ENCODE measurements at regions not wholly inside any gene's neighbourhood (a gene's known extent, or its start where the extent isn't known, plus 50 kb on each side); places are given as distances from the start of the nearest gene placed in this dataset.
A peak's percentile ranks its signal among the peaks of the same experiment; 100 is the strongest.

DNA sequence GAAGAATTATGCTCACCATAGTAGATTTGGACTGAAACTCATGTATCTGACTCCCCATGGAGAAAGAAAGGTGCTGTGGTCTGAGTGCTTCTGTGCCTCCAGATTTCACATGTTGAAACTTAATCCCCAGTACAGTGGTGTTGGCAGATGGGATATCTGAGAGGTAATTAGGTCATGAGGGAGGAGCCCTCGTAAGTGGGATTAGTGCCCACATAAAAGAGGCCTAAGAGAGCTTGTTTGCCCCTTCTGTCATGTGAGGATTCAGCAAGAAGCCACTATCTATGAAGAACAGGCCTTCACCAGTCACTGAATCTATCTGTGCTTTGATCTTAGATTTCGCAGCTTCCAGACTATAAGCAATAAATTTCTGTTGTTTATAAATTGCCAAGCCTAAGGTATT, 150.1 kb downstream of the PLPP3 start:
- H3K4me3 ChIP-seq (ENCODE audit: insufficient read length, low read depth) = no peak overlapping the region
- DNase-seq (ENCODE audit: low read depth, low spot score) = no peak
- H3K9ac ChIP-seq (ENCODE audit: insufficient read length, low read depth) = no peak overlapping the region
- no peaks in the 10 kb centered on the region for H3K9me3 ChIP-seq (ENCODE audit: insufficient read depth, low read length)
- H3K27me3 ChIP-seq (ENCODE audit: insufficient read depth, insufficient read length) = no peaks in the 10 kb centered on the region
- no peak for TF ChIP-seq ZNF274 (IDR thresholded peaks at IDR 0.05; ENCODE audit: low read depth, low read length)
- H3K4me1 ChIP-seq (ENCODE audit: insufficient read depth, insufficient read length) = peaks cover 16% of the 10 kb centered on the region
- no peaks in the 10 kb centered on the region for H3K36me3 ChIP-seq (ENCODE audit: insufficient read depth, insufficient read length, low read length)

DNA sequence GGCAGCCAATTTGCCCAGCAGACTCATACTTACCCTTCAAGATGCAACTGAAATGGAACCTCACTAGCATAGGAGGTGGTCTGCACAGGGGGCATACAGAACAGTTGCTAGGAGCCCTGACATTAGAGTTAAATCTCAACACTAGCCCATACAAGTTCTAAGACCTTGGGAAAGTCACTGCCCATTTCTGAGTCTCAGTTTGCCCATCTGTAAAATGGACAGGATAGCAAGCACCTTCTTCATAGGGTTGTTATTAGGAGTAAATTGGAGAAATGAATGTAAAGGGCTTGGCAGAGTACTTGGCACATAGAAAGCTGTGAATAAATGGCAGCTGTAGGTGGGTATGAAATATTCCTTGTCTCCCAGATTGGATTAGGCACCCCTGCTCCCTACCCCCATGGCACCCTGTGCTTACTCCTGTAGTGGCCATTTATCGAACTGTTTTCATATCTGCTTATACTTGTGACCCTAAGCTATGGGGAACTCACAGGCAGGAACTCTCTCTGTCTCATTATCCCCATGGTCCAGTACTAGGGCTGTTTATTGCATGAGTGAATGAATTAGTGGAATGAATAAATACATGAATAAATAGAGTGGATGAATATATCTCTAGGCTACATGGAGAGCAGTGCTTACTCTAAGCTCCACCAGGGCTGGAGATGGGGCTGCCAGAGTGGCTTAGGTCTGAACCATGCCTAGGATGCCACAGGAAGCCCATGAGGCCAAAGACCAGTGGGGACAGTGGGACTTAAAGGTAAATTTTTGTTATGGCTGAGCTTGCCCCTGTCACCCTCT, 152.6 kb downstream of the PLPP3 start:
- no peaks in the 10 kb centered on the region for H3K36me3 ChIP-seq (ENCODE audit: insufficient read depth, insufficient read length, low read length)
- no peaks in the 10 kb centered on the region for H3K4me1 ChIP-seq (ENCODE audit: insufficient read depth, insufficient read length)
- TF ChIP-seq YY1 (IDR thresholded peaks at IDR 0.05; ENCODE audit: insufficient read depth, insufficient read length) (no peak), ZNF274 (IDR thresholded peaks at IDR 0.05; ENCODE audit: low read depth, low read length) (no peak), SUZ12 (IDR thresholded peaks at IDR 0.05; ENCODE audit: extremely low read depth, insufficient read depth, insufficient read length) (no peak)
- no peak overlapping the region for H3K9ac ChIP-seq (ENCODE audit: insufficient read length, low read depth)
- H3K27me3 ChIP-seq (ENCODE audit: insufficient read depth, insufficient read length) = no peaks in the 10 kb centered on the region
- no peaks in the 10 kb centered on the region for H3K9me3 ChIP-seq (ENCODE audit: insufficient read depth, low read length)
- DNase-seq (ENCODE audit: low read depth, low spot score) = no peak
- H3K4me3 ChIP-seq (ENCODE audit: insufficient read length, low read depth) = no peak overlapping the region

DNA sequence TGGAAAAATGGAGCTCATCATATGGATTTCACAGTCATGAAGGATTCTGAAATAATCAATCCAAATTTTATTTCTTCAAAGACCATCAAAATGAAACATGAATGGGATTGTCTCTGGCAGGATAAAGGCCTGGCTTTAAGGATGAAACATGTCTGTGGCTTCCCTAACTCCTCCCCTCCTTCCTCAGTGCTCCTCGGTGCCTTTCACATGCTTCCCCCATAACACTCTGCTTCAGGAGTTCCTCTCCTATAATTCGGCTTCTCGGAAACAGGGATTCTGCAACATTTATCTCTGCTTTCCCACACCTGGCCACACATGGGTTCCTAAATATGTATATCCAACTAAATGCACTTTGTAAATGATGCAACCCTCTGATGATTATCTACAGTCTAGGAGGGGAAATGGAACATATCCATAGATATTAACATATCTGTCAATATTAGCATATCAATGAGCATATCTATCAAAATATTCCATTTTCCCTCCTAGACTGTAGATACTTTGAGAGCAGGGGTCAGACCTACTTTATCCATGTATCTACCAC, 153.8 kb downstream of the PLPP3 start:
- no peak overlapping the region for H3K9ac ChIP-seq (ENCODE audit: insufficient read length, low read depth)
- H3K9me3 ChIP-seq (ENCODE audit: insufficient read depth, low read length) = no peaks in the 10 kb centered on the region
- H3K27me3 ChIP-seq (ENCODE audit: insufficient read depth, insufficient read length) = no peaks in the 10 kb centered on the region
- no peak for DNase-seq (ENCODE audit: low read depth, low spot score)
- no peaks in the 10 kb centered on the region for H3K4me1 ChIP-seq (ENCODE audit: insufficient read depth, insufficient read length)
- TF ChIP-seq ZNF274 (IDR thresholded peaks at IDR 0.05; ENCODE audit: low read depth, low read length) = no peak
- TF ChIP-seq SUZ12 (IDR thresholded peaks at IDR 0.05; ENCODE audit: extremely low read depth, insufficient read depth, insufficient read length) = no peak
- no peak for TF ChIP-seq YY1 (IDR thresholded peaks at IDR 0.05; ENCODE audit: insufficient read depth, insufficient read length)
- no peak overlapping the region for H3K4me3 ChIP-seq (ENCODE audit: insufficient read length, low read depth)
- no peaks in the 10 kb centered on the region for H3K36me3 ChIP-seq (ENCODE audit: insufficient read depth, insufficient read length, low read length)

DNA sequence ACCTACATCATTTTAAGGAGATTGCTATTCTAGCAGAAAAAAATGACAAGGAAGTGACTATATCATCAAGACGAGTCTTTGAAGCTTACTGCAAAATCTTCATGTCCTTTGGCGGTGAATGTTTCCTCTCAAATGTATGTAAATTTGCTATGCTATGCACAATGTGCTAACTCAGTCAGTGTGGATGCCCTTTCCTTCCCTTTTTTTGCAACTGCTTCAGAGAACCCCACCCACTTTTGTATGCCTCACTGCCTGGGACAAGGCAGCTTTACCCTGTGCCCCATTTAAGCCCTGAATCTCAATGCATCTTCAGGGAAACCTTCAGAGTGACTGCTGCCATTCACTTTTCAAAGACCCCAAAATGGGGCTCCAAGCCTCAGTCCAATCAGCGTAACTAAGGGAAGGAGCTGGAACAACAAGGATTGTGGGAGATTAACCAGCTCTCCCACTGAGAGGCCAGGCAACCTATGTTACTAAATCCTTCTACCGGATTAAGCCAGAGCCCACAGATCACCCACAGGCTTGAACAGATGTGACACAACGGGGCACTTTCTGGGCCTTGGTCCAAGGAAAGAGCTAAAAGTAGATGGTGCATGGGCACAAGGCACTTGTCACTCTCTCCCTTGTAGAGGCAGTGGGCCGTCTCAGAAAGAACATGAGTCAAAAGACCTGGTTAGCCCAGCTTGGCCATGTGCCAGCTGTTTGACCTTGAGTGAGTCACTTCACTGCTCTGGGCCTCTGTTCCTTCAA, 154.4 kb downstream of the PLPP3 start:
- TF ChIP-seq ZNF274 (IDR thresholded peaks at IDR 0.05; ENCODE audit: low read depth, low read length) (no peak), SUZ12 (IDR thresholded peaks at IDR 0.05; ENCODE audit: extremely low read depth, insufficient read depth, insufficient read length) (no peak)
- no peak overlapping the region for H3K9ac ChIP-seq (ENCODE audit: insufficient read length, low read depth)
- peak; percentile 25 for DNase-seq (ENCODE audit: low read depth, low spot score)
- no peaks in the 10 kb centered on the region for H3K9me3 ChIP-seq (ENCODE audit: insufficient read depth, low read length)
- no peaks in the 10 kb centered on the region for H3K27me3 ChIP-seq (ENCODE audit: insufficient read depth, insufficient read length)
- H3K4me3 ChIP-seq (ENCODE audit: insufficient read length, low read depth) = no peak overlapping the region
- H3K4me1 ChIP-seq (ENCODE audit: insufficient read depth, insufficient read length) = no peaks in the 10 kb centered on the region
- no peaks in the 10 kb centered on the region for H3K36me3 ChIP-seq (ENCODE audit: insufficient read depth, insufficient read length, low read length)

DNA sequence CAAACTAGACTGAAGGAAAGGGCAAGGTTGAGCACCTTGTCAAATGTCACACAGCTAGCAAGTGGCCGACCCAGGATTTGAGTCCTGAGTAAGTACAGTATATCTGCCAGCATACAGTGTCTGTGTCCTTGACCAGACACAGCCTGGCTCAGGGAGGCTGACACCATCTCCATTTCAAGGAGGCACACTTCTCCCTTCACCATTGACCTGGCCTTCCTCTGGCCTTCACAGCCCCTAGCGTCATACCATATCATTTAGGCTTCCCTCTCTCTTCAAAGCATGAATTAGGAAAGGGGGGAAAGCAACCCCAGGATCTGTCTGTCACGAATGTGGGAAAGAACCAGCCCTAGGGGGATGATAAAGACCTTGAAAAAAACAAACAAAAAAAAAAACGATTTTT, 155.6 kb downstream of the PLPP3 start:
- no peaks in the 10 kb centered on the region for H3K4me1 ChIP-seq (ENCODE audit: insufficient read depth, insufficient read length)
- no peaks in the 10 kb centered on the region for H3K9me3 ChIP-seq (ENCODE audit: insufficient read depth, low read length)
- no peaks in the 10 kb centered on the region for H3K27me3 ChIP-seq (ENCODE audit: insufficient read depth, insufficient read length)
- no peak overlapping the region for H3K4me3 ChIP-seq (ENCODE audit: insufficient read length, low read depth)
- TF ChIP-seq ZNF274 (IDR thresholded peaks at IDR 0.05; ENCODE audit: low read depth, low read length) = no peak
- TF ChIP-seq YY1 (IDR thresholded peaks at IDR 0.05; ENCODE audit: insufficient read depth, insufficient read length) = no peak
- TF ChIP-seq SUZ12 (IDR thresholded peaks at IDR 0.05; ENCODE audit: extremely low read depth, insufficient read depth, insufficient read length) = no peak
- DNase-seq (ENCODE audit: low read depth, low spot score) = no peak
- no peak overlapping the region for H3K9ac ChIP-seq (ENCODE audit: insufficient read length, low read depth)
- H3K36me3 ChIP-seq (ENCODE audit: insufficient read depth, insufficient read length, low read length) = no peaks in the 10 kb centered on the region

DNA sequence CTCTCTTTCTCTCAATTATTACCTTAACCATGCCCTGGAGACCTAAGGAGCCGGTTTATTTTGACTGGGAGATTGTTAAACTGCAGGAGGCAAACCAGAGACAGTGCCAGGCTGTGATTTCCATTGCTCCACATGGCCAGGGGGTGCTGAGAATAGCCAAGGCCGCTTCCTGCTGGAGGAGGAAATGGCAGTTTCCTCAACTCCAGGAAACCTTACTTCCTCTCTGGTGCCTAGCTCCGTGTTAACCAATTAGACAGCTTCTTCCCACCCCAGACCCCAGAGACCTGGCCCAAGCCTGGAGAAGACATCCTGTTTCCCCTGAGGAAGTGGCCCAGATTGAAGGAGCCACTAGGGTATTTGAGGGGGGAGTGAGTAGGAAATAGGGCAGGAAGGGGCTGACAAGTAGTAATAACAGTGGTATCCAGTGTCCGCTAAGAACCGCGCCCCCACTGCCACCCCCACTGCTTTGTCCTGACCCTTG, 161.2 kb downstream of the PLPP3 start:
- no peak overlapping the region for H3K9ac ChIP-seq (ENCODE audit: insufficient read length, low read depth)

DNA sequence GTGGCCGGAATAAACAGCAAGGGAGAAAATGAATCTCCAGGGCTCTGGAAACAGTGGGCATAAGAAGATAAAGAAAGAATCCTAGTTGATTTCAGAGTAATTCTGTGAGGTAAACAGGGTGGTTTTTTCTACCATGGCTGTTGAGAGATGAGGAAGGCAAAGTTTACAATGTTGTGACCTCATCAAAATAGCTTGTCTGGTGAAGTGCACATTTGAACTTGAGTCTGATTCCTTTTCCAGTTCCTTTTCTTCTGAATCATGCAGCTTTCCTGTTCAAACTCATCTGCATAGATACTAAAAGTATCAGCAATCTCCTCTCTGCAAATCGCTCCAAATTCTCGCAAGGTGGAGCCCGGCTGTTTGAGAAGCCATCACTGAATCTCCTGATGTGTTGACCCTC, 161.7 kb downstream of the PLPP3 start:
- no peaks in the 10 kb centered on the region for H3K36me3 ChIP-seq (ENCODE audit: insufficient read depth, insufficient read length, low read length)
- no peaks in the 10 kb centered on the region for H3K27me3 ChIP-seq (ENCODE audit: insufficient read depth, insufficient read length)
- DNase-seq (ENCODE audit: low read depth, low spot score) = no peak
- no peaks in the 10 kb centered on the region for H3K9me3 ChIP-seq (ENCODE audit: insufficient read depth, low read length)
- peaks cover 8% of the 10 kb centered on the region for H3K4me1 ChIP-seq (ENCODE audit: insufficient read depth, insufficient read length)
- no peak overlapping the region for H3K4me3 ChIP-seq (ENCODE audit: insufficient read length, low read depth)
- no peak overlapping the region for H3K9ac ChIP-seq (ENCODE audit: insufficient read length, low read depth)
- no peak for TF ChIP-seq SUZ12 (IDR thresholded peaks at IDR 0.05; ENCODE audit: extremely low read depth, insufficient read depth, insufficient read length)
- no peak for TF ChIP-seq YY1 (IDR thresholded peaks at IDR 0.05; ENCODE audit: insufficient read depth, insufficient read length)
- TF ChIP-seq ZNF274 (IDR thresholded peaks at IDR 0.05; ENCODE audit: low read depth, low read length) = no peak

More for the DNA sequence above, 161.2 kb downstream of the PLPP3 start:
- Histone ChIP-seq H3K36me3 (ENCODE audit: insufficient read depth, insufficient read length, low read length) (no peaks in the 10 kb centered on the region), H3K9me3 (ENCODE audit: insufficient read depth, low read length) (no peaks in the 10 kb centered on the region), H3K27me3 (ENCODE audit: insufficient read depth, insufficient read length) (no peaks in the 10 kb centered on the region), H3K4me1 (ENCODE audit: insufficient read depth, insufficient read length) (peaks cover 8% of the 10 kb centered on the region), H3K4me3 (ENCODE audit: insufficient read length, low read depth) (no peak overlapping the region)
- no peak for TF ChIP-seq YY1 (IDR thresholded peaks at IDR 0.05; ENCODE audit: insufficient read depth, insufficient read length)
- TF ChIP-seq ZNF274 (IDR thresholded peaks at IDR 0.05; ENCODE audit: low read depth, low read length) = no peak
- TF ChIP-seq SUZ12 (IDR thresholded peaks at IDR 0.05; ENCODE audit: extremely low read depth, insufficient read depth, insufficient read length) = no peak
- DNase-seq (ENCODE audit: low read depth, low spot score) = no peak

All from NT2/D1 (cell line).